ENCODE measurements at regions not wholly inside any gene's neighbourhood (a gene's known extent, or its start where the extent isn't known, plus 50 kb on each side); places are given as distances from the start of the nearest gene placed in this dataset.

DNA sequence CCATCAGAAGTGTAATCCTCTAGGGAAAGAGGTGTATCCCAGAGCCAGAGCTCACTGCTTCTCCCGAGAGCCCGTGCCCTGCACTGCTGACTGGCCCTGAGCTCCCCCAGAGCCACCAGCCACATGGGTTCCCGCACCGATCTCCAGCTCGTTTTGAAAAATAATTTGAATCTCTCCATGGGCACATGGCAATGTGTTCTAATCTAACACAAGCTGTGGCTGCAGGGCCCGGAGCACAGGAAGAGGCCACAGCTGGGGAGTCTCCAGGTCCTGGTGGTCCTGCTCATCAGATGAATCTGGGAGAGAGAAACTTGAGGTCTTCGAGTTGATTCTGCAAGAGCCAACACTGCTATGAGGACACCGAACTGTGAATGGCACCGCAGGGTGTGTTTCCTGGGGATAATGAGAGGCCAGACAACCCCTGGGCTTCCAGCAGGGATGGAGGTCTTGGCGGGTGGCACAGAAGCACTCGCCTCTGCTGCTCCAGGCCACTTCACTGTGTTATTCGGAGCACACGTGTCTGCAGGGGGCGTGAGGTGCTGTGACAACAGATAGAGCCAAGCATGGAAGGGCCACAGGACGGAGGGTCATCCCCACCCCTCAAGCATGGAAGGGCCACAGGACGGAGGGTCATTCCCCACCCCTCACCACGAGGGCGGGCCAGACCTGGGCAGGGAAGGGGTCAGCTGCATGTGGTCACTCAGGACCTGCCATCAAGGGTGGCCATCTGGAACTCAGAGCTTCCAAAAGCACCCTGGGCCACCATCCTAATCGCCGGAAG is 196.8 kb downstream of the NDUFA10 start:
- Histone ChIP-seq H4K20me1 (ENCODE audit: insufficient read depth, low read length) (no peaks in the 10 kb centered on the region), H3K36me3 (ENCODE audit: insufficient read depth, low read length) (no peaks in the 10 kb centered on the region), H3K9me3 (ENCODE audit: low read length) (no peaks in the 10 kb centered on the region), H3K4me3 (ENCODE audit: low read depth, low read length, poor library complexity, severe bottlenecking) (no peak overlapping the region), H3K27me3 (ENCODE audit: insufficient read depth, low read length) (no peaks in the 10 kb centered on the region), H3K79me2 (ENCODE audit: insufficient read depth, low read length) (no peaks in the 10 kb centered on the region), H3K4me1 (ENCODE audit: insufficient read depth, low read length, severe bottlenecking) (no peaks in the 10 kb centered on the region), H3F3A (ENCODE audit: insufficient read depth, low read length) (no peaks in the 10 kb centered on the region), H3K4me2 (ENCODE audit: low read length) (no peak overlapping the region), H3K9me2 (ENCODE audit: low read depth, low read length) (no peaks in the 10 kb centered on the region), H3K27ac (ENCODE audit: low read depth, low read length, poor library complexity, severe bottlenecking) (no peak overlapping the region), H2AFZ (ENCODE audit: low read length) (no peak overlapping the region), H3K9ac (ENCODE audit: low read length) (no peak overlapping the region)
- no peak for TF ChIP-seq EZH2 (IDR thresholded peaks at IDR 0.05; ENCODE audit: borderline replicate concordance, low read length)
- TF ChIP-seq, protein P1, sequence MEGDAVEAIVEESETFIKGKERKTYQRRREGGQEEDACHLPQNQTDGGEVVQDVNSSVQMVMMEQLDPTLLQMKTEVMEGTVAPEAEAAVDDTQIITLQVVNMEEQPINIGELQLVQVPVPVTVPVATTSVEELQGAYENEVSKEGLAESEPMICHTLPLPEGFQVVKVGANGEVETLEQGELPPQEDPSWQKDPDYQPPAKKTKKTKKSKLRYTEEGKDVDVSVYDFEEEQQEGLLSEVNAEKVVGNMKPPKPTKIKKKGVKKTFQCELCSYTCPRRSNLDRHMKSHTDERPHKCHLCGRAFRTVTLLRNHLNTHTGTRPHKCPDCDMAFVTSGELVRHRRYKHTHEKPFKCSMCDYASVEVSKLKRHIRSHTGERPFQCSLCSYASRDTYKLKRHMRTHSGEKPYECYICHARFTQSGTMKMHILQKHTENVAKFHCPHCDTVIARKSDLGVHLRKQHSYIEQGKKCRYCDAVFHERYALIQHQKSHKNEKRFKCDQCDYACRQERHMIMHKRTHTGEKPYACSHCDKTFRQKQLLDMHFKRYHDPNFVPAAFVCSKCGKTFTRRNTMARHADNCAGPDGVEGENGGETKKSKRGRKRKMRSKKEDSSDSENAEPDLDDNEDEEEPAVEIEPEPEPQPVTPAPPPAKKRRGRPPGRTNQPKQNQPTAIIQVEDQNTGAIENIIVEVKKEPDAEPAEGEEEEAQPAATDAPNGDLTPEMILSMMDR (IDR thresholded peaks at IDR 0.05; ENCODE audit: low read length), result no peak

GRCh38 chr2:239827523-239827890 is 197.6 kb downstream of the NDUFA10 start:
- Histone ChIP-seq H3K9me3 (ENCODE audit: low read length) (no peaks in the 10 kb centered on the region), H3K36me3 (ENCODE audit: insufficient read depth, low read length) (no peaks in the 10 kb centered on the region), H3K9ac (ENCODE audit: low read length) (no peak overlapping the region), H3K9me2 (ENCODE audit: low read depth, low read length) (no peaks in the 10 kb centered on the region), H3K4me1 (ENCODE audit: insufficient read depth, low read length, severe bottlenecking) (no peaks in the 10 kb centered on the region), H3K79me2 (ENCODE audit: insufficient read depth, low read length) (no peaks in the 10 kb centered on the region), H4K20me1 (ENCODE audit: insufficient read depth, low read length) (no peaks in the 10 kb centered on the region), H3F3A (ENCODE audit: insufficient read depth, low read length) (no peaks in the 10 kb centered on the region), H3K4me2 (ENCODE audit: low read length) (no peak overlapping the region), H3K27me3 (ENCODE audit: insufficient read depth, low read length) (no peaks in the 10 kb centered on the region; the same call in 1 of the 2 replicates), H3K27ac (ENCODE audit: low read depth, low read length, poor library complexity, severe bottlenecking) (no peak overlapping the region), H2AFZ (ENCODE audit: low read length) (no peak overlapping the region), H3K4me3 (ENCODE audit: low read depth, low read length, poor library complexity, severe bottlenecking) (no peak overlapping the region)
- TF ChIP-seq EZH2 (IDR thresholded peaks at IDR 0.05; ENCODE audit: borderline replicate concordance, low read length), result no peak
- TF ChIP-seq, protein P1 (IDR thresholded peaks at IDR 0.05; ENCODE audit: low read length), result no peak

GRCh38 chr2:239826786-239827522 is 198.2 kb downstream of the NDUFA10 start:
- H3K4me1 ChIP-seq (ENCODE audit: insufficient read depth, low read length, severe bottlenecking), result no peaks in the 10 kb centered on the region
- H3K27ac ChIP-seq (ENCODE audit: low read depth, low read length, poor library complexity, severe bottlenecking), result no peak overlapping the region
- H3K79me2 ChIP-seq (ENCODE audit: insufficient read depth, low read length), result no peaks in the 10 kb centered on the region
- H3F3A ChIP-seq (ENCODE audit: insufficient read depth, low read length), result no peaks in the 10 kb centered on the region
- no peaks in the 10 kb centered on the region for H3K9me3 ChIP-seq (ENCODE audit: low read length)
- no peaks in the 10 kb centered on the region for H4K20me1 ChIP-seq (ENCODE audit: insufficient read depth, low read length)
- no peak overlapping the region for H3K9ac ChIP-seq (ENCODE audit: low read length)
- no peak overlapping the region for H3K4me2 ChIP-seq (ENCODE audit: low read length)
- H3K4me3 ChIP-seq (ENCODE audit: low read depth, low read length, poor library complexity, severe bottlenecking), result no peak overlapping the region
- no peaks in the 10 kb centered on the region for H3K36me3 ChIP-seq (ENCODE audit: insufficient read depth, low read length)
- H2AFZ ChIP-seq (ENCODE audit: low read length), result no peak overlapping the region
- TF ChIP-seq EZH2 (IDR thresholded peaks at IDR 0.05; ENCODE audit: borderline replicate concordance, low read length), result no peak
- TF ChIP-seq, protein P1 (IDR thresholded peaks at IDR 0.05; ENCODE audit: low read length), result no peak
- no peaks in the 10 kb centered on the region; the same call in 1 of the 2 replicates for H3K27me3 ChIP-seq (ENCODE audit: insufficient read depth, low read length)
- H3K9me2 ChIP-seq (ENCODE audit: low read depth, low read length), result no peaks in the 10 kb centered on the region

All from OCI-LY1 (cell line).